ENCODE measurements at regions not wholly inside any gene's neighbourhood (a gene's known extent, or its start where the extent isn't known, plus 50 kb on each side); places are given as distances from the start of the nearest gene placed in this dataset.

DNA sequence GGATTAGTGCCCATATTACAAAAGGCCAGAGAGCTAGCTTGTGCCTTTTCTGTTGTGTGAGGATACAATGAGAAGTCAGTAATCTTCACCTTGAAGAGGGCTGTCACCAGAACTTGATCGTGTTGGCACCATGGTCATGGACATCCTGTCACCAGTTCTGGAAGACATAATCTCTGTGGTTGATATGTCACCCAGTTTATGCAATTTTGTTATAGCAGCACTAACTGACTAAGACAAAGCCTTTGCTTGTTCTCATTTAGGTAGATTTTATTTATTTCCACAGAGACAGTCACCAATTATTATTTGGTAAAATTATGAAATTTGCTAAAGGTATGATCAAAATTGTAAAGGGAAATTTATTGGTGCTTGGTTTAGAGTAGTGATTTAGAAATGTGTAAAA lies 308.8 kb upstream of the CPXCR1 start:
- 83 to 95% (median 92%) methylated on average over 1 of the region's 1 CpG for WGBS, 3 donors
- no peak overlapping the region for H3K4me3 ChIP-seq
- DNase-seq (no peak), ATAC-seq (no peak)
- no peaks in the 10 kb centered on the region for H3K4me1 ChIP-seq
- no peaks in the 10 kb centered on the region for H3K9me3 ChIP-seq
- H3K27ac ChIP-seq = no peak overlapping the region
- intact Hi-C loops (cut with DNase I) = no loop called here
- TF ChIP-seq, protein P1, sequence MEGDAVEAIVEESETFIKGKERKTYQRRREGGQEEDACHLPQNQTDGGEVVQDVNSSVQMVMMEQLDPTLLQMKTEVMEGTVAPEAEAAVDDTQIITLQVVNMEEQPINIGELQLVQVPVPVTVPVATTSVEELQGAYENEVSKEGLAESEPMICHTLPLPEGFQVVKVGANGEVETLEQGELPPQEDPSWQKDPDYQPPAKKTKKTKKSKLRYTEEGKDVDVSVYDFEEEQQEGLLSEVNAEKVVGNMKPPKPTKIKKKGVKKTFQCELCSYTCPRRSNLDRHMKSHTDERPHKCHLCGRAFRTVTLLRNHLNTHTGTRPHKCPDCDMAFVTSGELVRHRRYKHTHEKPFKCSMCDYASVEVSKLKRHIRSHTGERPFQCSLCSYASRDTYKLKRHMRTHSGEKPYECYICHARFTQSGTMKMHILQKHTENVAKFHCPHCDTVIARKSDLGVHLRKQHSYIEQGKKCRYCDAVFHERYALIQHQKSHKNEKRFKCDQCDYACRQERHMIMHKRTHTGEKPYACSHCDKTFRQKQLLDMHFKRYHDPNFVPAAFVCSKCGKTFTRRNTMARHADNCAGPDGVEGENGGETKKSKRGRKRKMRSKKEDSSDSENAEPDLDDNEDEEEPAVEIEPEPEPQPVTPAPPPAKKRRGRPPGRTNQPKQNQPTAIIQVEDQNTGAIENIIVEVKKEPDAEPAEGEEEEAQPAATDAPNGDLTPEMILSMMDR (IDR thresholded peaks at IDR 0.05) = no peak
- peaks cover 0 to 2% (median 0%) of the 10 kb centered on the region in 3 donors for H3K27me3 ChIP-seq (ENCODE audit: insufficient read depth in 3 of 3, low read length in 2 of 3)
- no peaks in the 10 kb centered on the region for H3K36me3 ChIP-seq (ENCODE audit: insufficient read depth in 1 of 2, low read depth in 1 of 2)

DNA sequence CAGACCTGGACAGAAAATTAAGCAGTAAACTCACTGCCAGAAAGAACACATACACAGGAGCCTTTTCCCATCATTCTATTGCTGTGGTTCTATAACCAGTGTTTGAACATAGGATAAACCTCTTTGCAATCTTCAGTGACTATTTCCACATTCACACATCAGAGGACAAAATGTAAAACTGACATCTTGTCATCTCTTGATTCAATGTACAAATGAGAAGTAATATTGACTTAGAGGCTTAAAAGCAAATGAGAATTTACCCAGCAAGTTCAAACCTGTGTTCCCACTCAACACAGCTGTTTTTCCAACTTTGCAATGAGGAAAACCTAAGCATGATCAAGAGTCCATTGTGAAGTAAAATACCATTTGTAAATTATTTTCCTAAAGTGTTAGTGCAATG lies 307.1 kb upstream of the CPXCR1 start:
- TF ChIP-seq, protein P1 (IDR thresholded peaks at IDR 0.05) = no peak
- H3K9me3 ChIP-seq = no peaks in the 10 kb centered on the region
- intact Hi-C loops (cut with DNase I) = no loop called here
- H3K27me3 ChIP-seq (ENCODE audit: insufficient read depth in 3 of 3, low read length in 2 of 3) = peaks cover 0 to 2% (median 0%) of the 10 kb centered on the region in 3 donors
- H3K4me1 ChIP-seq = no peaks in the 10 kb centered on the region
- H3K36me3 ChIP-seq (ENCODE audit: insufficient read depth in 1 of 2, low read depth in 1 of 2) = no peaks in the 10 kb centered on the region
- H3K4me3 ChIP-seq = no peak overlapping the region
- no peak for DNase-seq
- no peak for ATAC-seq
- no peak overlapping the region for H3K27ac ChIP-seq
